H9 (cell line): ENCODE measurements at regions not wholly inside any gene's neighbourhood (a gene's known extent, or its start where the extent isn't known, plus 50 kb on each side); places are given as distances from the start of the nearest gene placed in this dataset.

Experiments
- DNase-seq: peaks from one replicate; pipeline ENCODE4 v3.0.0-alpha.2; 2017
- H2AFZ ChIP-seq: one replicate; pipeline ENCODE4 v1.6.1; 2013; ENCODE audit warnings: mild to moderate bottlenecking, low read length, control low read depth, moderate library complexity
- H2AK5ac ChIP-seq: 2 replicates; pipeline ENCODE4 v1.6.1; 2013; ENCODE audit warnings: low read length, control low read depth, mixed read lengths; ENCODE audit not compliant: insufficient read length
- H2BK120ac ChIP-seq: one replicate; pipeline ENCODE4 v1.6.1; 2013; ENCODE audit warnings: low read depth, mild to moderate bottlenecking, low read length, control low read depth, inconsistent platforms; ENCODE audit not compliant: poor library complexity, severe bottlenecking
- H2BK12ac ChIP-seq: 2 replicates; pipeline ENCODE4 v1.6.1; 2013; ENCODE audit warnings: low read length, control low read depth, mixed read lengths, low read depth; ENCODE audit not compliant: insufficient read length
- H2BK15ac ChIP-seq: 2 replicates; pipeline ENCODE4 v1.6.1; 2013; ENCODE audit warnings: low read depth, low read length, control low read depth
- H2BK20ac ChIP-seq: one replicate; pipeline ENCODE4 v1.6.1; 2013; ENCODE audit warnings: low read depth, mild to moderate bottlenecking, low read length, control low read depth, inconsistent platforms; ENCODE audit not compliant: poor library complexity, severe bottlenecking
- H2BK5ac ChIP-seq: 2 replicates; pipeline ENCODE4 v1.6.1; 2013; ENCODE audit warnings: low read length, control low read depth, mixed read lengths; ENCODE audit not compliant: insufficient read length
- H3K14ac ChIP-seq: 2 replicates; pipeline ENCODE4 v1.6.1; 2013; ENCODE audit warnings: low read length, control low read depth; ENCODE audit not compliant: insufficient read depth
- H3K18ac ChIP-seq: 2 replicates; pipeline ENCODE4 v1.6.1; 2013; ENCODE audit warnings: low read depth, mild to moderate bottlenecking, mixed read lengths, low read length, control low read depth; ENCODE audit not compliant: insufficient read length
- H3K23ac ChIP-seq: 2 replicates; pipeline ENCODE4 v1.6.1; 2013; ENCODE audit warnings: low read length, control low read depth, mixed read lengths, low read depth; ENCODE audit not compliant: insufficient read length
- H3K23me2 ChIP-seq: 2 replicates; pipeline ENCODE4 v1.6.1; 2013; ENCODE audit warnings: low read depth, mild to moderate bottlenecking, mixed read lengths, low read length, control low read depth; ENCODE audit not compliant: insufficient read length, poor library complexity, severe bottlenecking
- H3K27ac ChIP-seq: 2 replicates; pipeline ENCODE4 v1.5.1; 2013; ENCODE audit warnings: low read length, control low read depth, mixed read lengths, low read depth; ENCODE audit not compliant: insufficient read length
- H3K27me3 ChIP-seq: 2 replicates; pipeline ENCODE4 v1.6.1; 2013; ENCODE audit warnings: low read length, control low read depth, inconsistent platforms; ENCODE audit not compliant: insufficient read depth
- H3K4ac ChIP-seq: 2 replicates; pipeline ENCODE4 v1.6.1; 2013; ENCODE audit warnings: low read depth, mild to moderate bottlenecking, control low read depth, inconsistent platforms, low read length, moderate library complexity
- H3K4me1 ChIP-seq: 2 replicates; pipeline ENCODE4 v1.6.1; 2013; ENCODE audit warnings: low read length, control low read depth, inconsistent platforms; ENCODE audit not compliant: insufficient read depth
- H3K4me2 ChIP-seq: 2 replicates; pipeline ENCODE4 v1.6.1; 2013; ENCODE audit warnings: low read length, control low read depth, mixed read lengths; ENCODE audit not compliant: insufficient read length, insufficient read depth
- H3K56ac ChIP-seq: 2 replicates; pipeline ENCODE4 v1.6.1; 2013; ENCODE audit warnings: low read depth, mild to moderate bottlenecking, mixed read lengths, low read length, control low read depth; ENCODE audit not compliant: insufficient read length
- H3K79me1 ChIP-seq: 2 replicates; pipeline ENCODE4 v1.6.1; 2013; ENCODE audit warnings: low read depth, mild to moderate bottlenecking, moderate library complexity, low read length, control low read depth, inconsistent platforms; ENCODE audit not compliant: insufficient read depth, poor library complexity, severe bottlenecking
- H3K79me2 ChIP-seq: 2 replicates; pipeline ENCODE4 v1.6.1; 2013; ENCODE audit warnings: low read length, control low read depth, inconsistent platforms; ENCODE audit not compliant: insufficient read depth
- H3K9ac ChIP-seq: 2 replicates; pipeline ENCODE4 v1.6.1; 2013; ENCODE audit warnings: low read length, control low read depth, mixed read lengths; ENCODE audit not compliant: insufficient read length; ENCODE audit errors: extremely low read depth
- H3K9me3 ChIP-seq: one replicate; pipeline ENCODE4 v1.6.1; 2013; ENCODE audit warnings: low read depth, low read length, inconsistent platforms; ENCODE audit not compliant: control insufficient read depth
- H3T11ph ChIP-seq: one replicate; pipeline ENCODE4 v1.6.1; 2013; ENCODE audit warnings: mild to moderate bottlenecking, low read length, control low read depth, inconsistent platforms
- H4K20me1 ChIP-seq: one replicate; pipeline ENCODE4 v1.6.1; 2013; ENCODE audit not compliant: control insufficient read depth, insufficient read length, insufficient read depth
- H4K5ac ChIP-seq: 2 replicates; pipeline ENCODE4 v1.6.1; 2013; ENCODE audit warnings: low read depth, mild to moderate bottlenecking, mixed read lengths, low read length, control low read depth; ENCODE audit not compliant: insufficient read length
- H4K8ac ChIP-seq: replicated peaks from 2 replicates; pipeline ENCODE4 v1.6.1; 2013; ENCODE audit warnings: low read length, control low read depth, mixed read lengths, low read depth; ENCODE audit not compliant: insufficient read length
- H4K91ac ChIP-seq: 2 replicates; pipeline ENCODE4 v1.6.1; 2013; ENCODE audit warnings: low read depth, mild to moderate bottlenecking, moderate library complexity, mixed read lengths, low read length, control low read depth; ENCODE audit not compliant: insufficient read length
- H3K27ac Mint-ChIP-seq, 3 experiments: 2 replicates in 2 of 3; 3 replicates in 1 of 3; pipeline ENCODE4 v1.8.0; 2020 to 2021; ENCODE audit warnings: mixed read lengths in 3 of 3, mild to moderate bottlenecking in 1 of 3, moderate library complexity in 1 of 3
- H3K27me3 Mint-ChIP-seq: 2 replicates; pipeline ENCODE4 v1.8.0; 2021; ENCODE audit warnings: low read depth, mild to moderate bottlenecking, moderate library complexity, mixed read lengths
- H3K36me3 Mint-ChIP-seq, 3 experiments: 2 replicates in 2 of 3; 3 replicates in 1 of 3; pipeline ENCODE4 v1.8.0; 2020 to 2021; ENCODE audit warnings: low read depth in 3 of 3, mixed read lengths in 3 of 3; ENCODE audit not compliant: insufficient read depth in 1 of 3
- H3K4me1 Mint-ChIP-seq, 2 experiments: 2 replicates each; pipeline ENCODE4 v1.8.0; 2020; ENCODE audit warnings: mixed read lengths in 2 of 2
- H3K4me3 Mint-ChIP-seq, 2 experiments: 2 replicates in 1 of 2; 3 replicates in 1 of 2; pipeline ENCODE4 v1.8.0; 2020 to 2021; ENCODE audit warnings: mild to moderate bottlenecking in 2 of 2, mixed read lengths in 2 of 2, moderate library complexity in 1 of 2
- H3K9me3 Mint-ChIP-seq, 2 experiments: 2 replicates in 1 of 2; 3 replicates in 1 of 2; pipeline ENCODE4 v1.8.0; 2020; ENCODE audit warnings: mild to moderate bottlenecking in 2 of 2, mixed read lengths in 2 of 2, moderate library complexity in 1 of 2
- CTCF ChIP-seq: fragments of 200-600 bp; sonication (generic); conservative IDR thresholded peaks from 3 replicates; pipeline ENCODE4 v1.8.0; 2021; ENCODE audit warnings: antibody characterized with exemption, mild to moderate bottlenecking
- WGBS: extraction: QIAGEN DNeasy Blood & Tissue Kit; methylation state at CpG from one replicate; pipeline ENCODE4 v1.1.7; 2013; ENCODE audit warnings: missing lambda C conversion rate, low lambda C conversion rate, mixed read lengths; ENCODE audit not compliant: insufficient read length; ENCODE audit errors: extremely low coverage; 5-methylcytosine and 5-hydroxymethylcytosine counted together

- no peak overlapping the region for H3K18ac ChIP-seq
- H2AFZ ChIP-seq = no peak overlapping the region
- H3K23me2 ChIP-seq = no peaks in the 10 kb centered on the region
- H2BK15ac ChIP-seq = no peak overlapping the region
- no peaks in the 10 kb centered on the region for H3K27me3 ChIP-seq
- no peak for TF ChIP-seq CTCF
- no peaks in the 10 kb centered on the region for H3K4me1 ChIP-seq
- no peaks in the 10 kb centered on the region for H4K20me1 ChIP-seq
- Mint-ChIP-seq H3K27ac (no peak overlapping the region), H3K4me3 (no peak overlapping the region), H3K36me3 (no peaks in the 10 kb centered on the region), H3K4me1 (no peaks in the 10 kb centered on the region), H3K9me3 (no peaks in the 10 kb centered on the region), H3K27me3 (no peaks in the 10 kb centered on the region)
- no peak overlapping the region for H4K5ac ChIP-seq
- H2BK120ac ChIP-seq = no peak overlapping the region
- H3K23ac ChIP-seq = no peak overlapping the region
- H4K91ac ChIP-seq = no peak overlapping the region
- H3K79me1 ChIP-seq = no peaks in the 10 kb centered on the region
- H3K9ac ChIP-seq = no peak overlapping the region
- no peak overlapping the region for H3T11ph ChIP-seq
- H3K9me3 ChIP-seq = no peaks in the 10 kb centered on the region
- no peak overlapping the region for H2BK20ac ChIP-seq
- no peak overlapping the region for H2BK12ac ChIP-seq
- no peak overlapping the region for H3K56ac ChIP-seq
- no peak overlapping the region for H3K4ac ChIP-seq
- H3K4me2 ChIP-seq = no peak overlapping the region
- no peak overlapping the region for H2AK5ac ChIP-seq
- no peak for DNase-seq
- H4K8ac ChIP-seq = no peak overlapping the region
- no peak overlapping the region for H3K14ac ChIP-seq
- H2BK5ac ChIP-seq = no peak overlapping the region
- no peak overlapping the region for H3K27ac ChIP-seq
- no CpG with 5 or more reads among the region's 2 CpGs for WGBS
- H3K79me2 ChIP-seq = no peaks in the 10 kb centered on the region
These were observed 350.9 kb downstream of the OLFM3 start for GRCh38 chr1:101645810-101646209.
